ENCODE measurements at regions not wholly inside any gene's neighbourhood (a gene's known extent, or its start where the extent isn't known, plus 50 kb on each side); places are given as distances from the start of the nearest gene placed in this dataset.
"Not testable (repeated sequence)": the region's sequence is repeated elsewhere in the genome, so short reads cannot be mapped to it uniquely, and the experiment has no call there.

- Mint-ChIP-seq H3K4me3 (no peak overlapping the region), H3K36me3 (ENCODE audit: low read depth) (no peaks in the 10 kb centered on the region), H3K27ac (no peak overlapping the region), H3K9me3 (no peaks in the 10 kb centered on the region), H3K4me1 (ENCODE audit: low read depth) (no peaks in the 10 kb centered on the region), H3K27me3 (ENCODE audit: low read depth) (no peaks in the 10 kb centered on the region)
These were observed 784.9 kb downstream of the EPHA4 start for GRCh38 chr2:220787251-220787650.

- Mint-ChIP-seq H3K27me3 (ENCODE audit: low read depth) (no peaks in the 10 kb centered on the region), H3K27ac (no peak overlapping the region), H3K9me3 (no peaks in the 10 kb centered on the region), H3K36me3 (ENCODE audit: low read depth) (no peaks in the 10 kb centered on the region), H3K4me3 (no peak overlapping the region), H3K4me1 (ENCODE audit: low read depth) (no peaks in the 10 kb centered on the region)
These were observed 782.1 kb downstream of the EPHA4 start for GRCh38 chr2:220789961-220790360.

- Mint-ChIP-seq H3K4me1 (ENCODE audit: low read depth) (no peaks in the 10 kb centered on the region), H3K36me3 (ENCODE audit: low read depth) (no peaks in the 10 kb centered on the region), H3K9me3 (no peaks in the 10 kb centered on the region), H3K27me3 (ENCODE audit: low read depth) (no peaks in the 10 kb centered on the region), H3K4me3 (no peak overlapping the region), H3K27ac (no peak overlapping the region)
These were observed 776.4 kb downstream of the EPHA4 start for GRCh38 chr2:220795705-220796104.

- Mint-ChIP-seq H3K27me3 (ENCODE audit: low read depth) (no peaks in the 10 kb centered on the region), H3K9me3 (no peaks in the 10 kb centered on the region), H3K27ac (no peak overlapping the region), H3K36me3 (ENCODE audit: low read depth) (no peaks in the 10 kb centered on the region), H3K4me3 (no peak overlapping the region), H3K4me1 (ENCODE audit: low read depth) (no peaks in the 10 kb centered on the region)
These were observed 761.0 kb downstream of the EPHA4 start for GRCh38 chr2:220811115-220811514.

GRCh38 chr2:220811952-220812570, 760.0 kb downstream of the EPHA4 start:
- H3K36me3 Mint-ChIP-seq (ENCODE audit: low read depth) = no peaks in the 10 kb centered on the region
- no peaks in the 10 kb centered on the region for H3K27me3 Mint-ChIP-seq (ENCODE audit: low read depth)
- no peak overlapping the region for H3K27ac Mint-ChIP-seq
- no peaks in the 10 kb centered on the region for H3K4me1 Mint-ChIP-seq (ENCODE audit: low read depth)
- H3K9me3 Mint-ChIP-seq = no peaks in the 10 kb centered on the region
- H3K4me3 Mint-ChIP-seq = no peak overlapping the region

GRCh38 chr2:220814441-220814840, 757.7 kb downstream of the EPHA4 start:
- Mint-ChIP-seq H3K27me3 (ENCODE audit: low read depth) (no peaks in the 10 kb centered on the region), H3K4me3 (no peak overlapping the region), H3K27ac (no peak overlapping the region), H3K36me3 (ENCODE audit: low read depth) (no peaks in the 10 kb centered on the region), H3K9me3 (no peaks in the 10 kb centered on the region), H3K4me1 (ENCODE audit: low read depth) (no peaks in the 10 kb centered on the region)

- Mint-ChIP-seq H3K4me1 (ENCODE audit: low read depth) (no peaks in the 10 kb centered on the region), H3K4me3 (no peak overlapping the region), H3K27ac (no peak overlapping the region), H3K27me3 (ENCODE audit: low read depth) (no peaks in the 10 kb centered on the region), H3K36me3 (ENCODE audit: low read depth) (no peaks in the 10 kb centered on the region), H3K9me3 (no peaks in the 10 kb centered on the region)
These were observed 756.4 kb downstream of the EPHA4 start for GRCh38 chr2:220815698-220816097.

GRCh38 chr2:220821683-220822082, 750.4 kb downstream of the EPHA4 start:
- Mint-ChIP-seq H3K4me3 (no peak overlapping the region), H3K36me3 (ENCODE audit: low read depth) (no peaks in the 10 kb centered on the region), H3K27me3 (ENCODE audit: low read depth) (no peaks in the 10 kb centered on the region), H3K4me1 (ENCODE audit: low read depth) (no peaks in the 10 kb centered on the region), H3K9me3 (no peaks in the 10 kb centered on the region), H3K27ac (no peak overlapping the region)

- not testable (repeated sequence) for H3K4me1 Mint-ChIP-seq (ENCODE audit: low read depth); H3K27me3 Mint-ChIP-seq (ENCODE audit: low read depth); H3K36me3 Mint-ChIP-seq (ENCODE audit: low read depth); H3K9me3 Mint-ChIP-seq; H3K4me3 Mint-ChIP-seq; H3K27ac Mint-ChIP-seq
These were observed 748.5 kb downstream of the EPHA4 start for GRCh38 chr2:220823590-220823989.

GRCh38 chr2:220833446-220833845, 738.7 kb downstream of the EPHA4 start:
- H3K27me3 Mint-ChIP-seq (ENCODE audit: low read depth) = no peaks in the 10 kb centered on the region
- H3K9me3 Mint-ChIP-seq = no peaks in the 10 kb centered on the region
- H3K27ac Mint-ChIP-seq = no peak overlapping the region
- no peaks in the 10 kb centered on the region for H3K36me3 Mint-ChIP-seq (ENCODE audit: low read depth)
- H3K4me1 Mint-ChIP-seq (ENCODE audit: low read depth) = no peaks in the 10 kb centered on the region
- no peak overlapping the region for H3K4me3 Mint-ChIP-seq

GRCh38 chr2:220835583-220835982, 736.5 kb downstream of the EPHA4 start:
- no peak overlapping the region for H3K27ac Mint-ChIP-seq
- H3K36me3 Mint-ChIP-seq (ENCODE audit: low read depth) = no peaks in the 10 kb centered on the region
- no peaks in the 10 kb centered on the region for H3K9me3 Mint-ChIP-seq
- no peak overlapping the region for H3K4me3 Mint-ChIP-seq
- H3K4me1 Mint-ChIP-seq (ENCODE audit: low read depth) = no peaks in the 10 kb centered on the region
- no peaks in the 10 kb centered on the region for H3K27me3 Mint-ChIP-seq (ENCODE audit: low read depth)

- no peaks in the 10 kb centered on the region for H3K36me3 Mint-ChIP-seq (ENCODE audit: low read depth)
- no peaks in the 10 kb centered on the region for H3K4me1 Mint-ChIP-seq (ENCODE audit: low read depth)
- no peaks in the 10 kb centered on the region for H3K9me3 Mint-ChIP-seq
- no peak overlapping the region for H3K4me3 Mint-ChIP-seq
- no peaks in the 10 kb centered on the region for H3K27me3 Mint-ChIP-seq (ENCODE audit: low read depth)
- no peak overlapping the region for H3K27ac Mint-ChIP-seq
These were observed 734.9 kb downstream of the EPHA4 start for GRCh38 chr2:220837226-220837625.

- Mint-ChIP-seq H3K36me3 (ENCODE audit: low read depth) (no peaks in the 10 kb centered on the region), H3K4me1 (ENCODE audit: low read depth) (no peaks in the 10 kb centered on the region), H3K9me3 (no peaks in the 10 kb centered on the region), H3K27me3 (ENCODE audit: low read depth) (no peaks in the 10 kb centered on the region), H3K27ac (no peak overlapping the region), H3K4me3 (no peak overlapping the region)
These were observed 729.0 kb downstream of the EPHA4 start for GRCh38 chr2:220842901-220843665.

GRCh38 chr2:220845766-220846273, 726.3 kb downstream of the EPHA4 start:
- no peaks in the 10 kb centered on the region for H3K36me3 Mint-ChIP-seq (ENCODE audit: low read depth)
- no peak overlapping the region for H3K4me3 Mint-ChIP-seq
- no peak overlapping the region for H3K27ac Mint-ChIP-seq
- no peaks in the 10 kb centered on the region for H3K9me3 Mint-ChIP-seq
- H3K4me1 Mint-ChIP-seq (ENCODE audit: low read depth) = no peaks in the 10 kb centered on the region
- H3K27me3 Mint-ChIP-seq (ENCODE audit: low read depth) = no peaks in the 10 kb centered on the region

- Mint-ChIP-seq H3K9me3 (no peaks in the 10 kb centered on the region), H3K4me3 (no peak overlapping the region), H3K27me3 (ENCODE audit: low read depth) (no peaks in the 10 kb centered on the region), H3K4me1 (ENCODE audit: low read depth) (no peaks in the 10 kb centered on the region), H3K27ac (no peak overlapping the region), H3K36me3 (ENCODE audit: low read depth) (no peaks in the 10 kb centered on the region)
These were observed 725.1 kb downstream of the EPHA4 start for GRCh38 chr2:220847006-220847405.

Data from T-helper 1 cell treated with Interleukin-12 subunit alpha and Interleukin-12 subunit beta and Interleukin-4 antibody, amounts not matched to agents 30 μg/mL and 1 μg/mL, for 36 hours (primary cell).